Pulmonary artery endothelial cell (primary cell): ENCODE measurements at regions not wholly inside any gene's neighbourhood (a gene's known extent, or its start where the extent isn't known, plus 50 kb on each side); places are given as distances from the start of the nearest gene placed in this dataset.
"Not testable (repeated sequence)": the region's sequence is repeated elsewhere in the genome, so short reads cannot be mapped to it uniquely, and the experiment has no call there.

Experiments
- DNase-seq: peaks from one replicate; pipeline ENCODE4 v3.0.0-alpha.2; 2011; ENCODE audit warnings: low read depth, low spot score

DNA sequence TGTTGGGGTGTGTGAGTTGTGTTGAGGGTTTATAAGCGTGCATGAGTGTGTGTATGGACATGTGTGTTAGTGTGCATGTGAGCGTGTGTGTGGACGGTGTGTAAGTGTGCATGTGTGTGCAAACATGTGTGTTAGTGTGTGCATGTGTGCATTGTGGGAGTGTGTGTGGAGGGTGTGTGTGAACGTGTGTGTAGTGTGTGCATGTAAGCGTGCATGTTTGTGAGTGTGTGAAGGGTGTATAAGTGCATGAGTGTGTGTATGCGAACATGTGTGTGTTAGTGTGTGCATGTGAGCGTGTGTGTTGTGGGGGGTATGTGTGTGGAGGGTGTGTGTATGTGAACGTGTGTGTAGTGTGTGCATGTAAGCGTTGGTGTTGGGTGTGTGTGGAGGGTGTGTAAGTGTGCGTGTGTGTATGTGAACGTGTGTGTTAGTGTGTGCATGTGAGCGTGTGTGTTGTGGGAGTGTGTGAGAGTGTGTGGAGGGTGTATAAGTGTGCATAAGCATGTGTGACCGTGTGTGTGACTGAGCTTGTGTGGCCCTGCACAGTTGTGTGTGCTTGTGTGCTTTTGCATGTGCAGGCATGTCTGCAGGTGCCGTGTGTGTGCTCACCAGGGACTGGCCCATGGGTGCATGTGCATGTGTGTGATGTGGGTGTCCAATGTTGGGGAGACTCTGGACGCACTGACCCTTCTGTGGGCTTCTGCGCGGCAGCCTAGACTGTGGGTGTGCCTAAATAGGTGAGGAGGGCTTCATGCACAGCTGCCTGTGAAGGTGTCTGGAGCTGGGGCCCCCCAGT lies 866.2 kb downstream of the TBC1D22A start:
- DNase-seq, result no peak

DNA sequence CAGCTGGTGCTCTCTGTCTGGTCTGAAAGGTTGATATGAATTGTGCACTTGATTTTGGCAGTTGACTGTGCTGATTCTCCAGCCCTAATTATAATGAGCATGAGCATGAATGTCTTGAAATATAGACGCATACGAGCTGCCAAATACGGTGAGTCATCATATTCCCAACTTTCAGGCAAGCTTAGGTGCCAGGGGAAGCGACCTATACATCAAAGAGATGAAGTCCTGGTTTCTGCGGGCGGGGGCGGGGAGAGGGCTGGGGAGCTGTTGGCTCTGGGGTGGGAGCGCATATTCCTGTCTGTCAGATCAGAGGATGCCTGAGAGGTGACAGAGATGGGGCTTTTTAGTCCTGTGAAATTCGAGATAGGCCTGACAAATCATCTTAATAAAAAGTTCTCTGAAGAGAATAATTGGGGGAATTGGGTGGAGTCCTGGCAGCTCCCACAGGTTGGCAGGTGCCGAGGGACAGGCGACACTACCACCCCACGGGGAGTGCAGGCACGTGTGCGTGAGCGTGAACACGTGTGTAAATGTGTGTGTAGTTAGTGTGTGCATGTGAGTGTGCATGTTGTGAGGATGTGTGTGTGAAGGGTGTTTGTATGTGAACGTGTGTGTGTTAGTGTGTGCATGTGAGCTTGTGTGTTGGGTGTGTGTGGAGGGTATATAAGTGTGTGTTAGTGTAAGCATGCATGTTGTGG lies 865.3 kb downstream of the TBC1D22A start:
- DNase-seq, result no peak

DNA sequence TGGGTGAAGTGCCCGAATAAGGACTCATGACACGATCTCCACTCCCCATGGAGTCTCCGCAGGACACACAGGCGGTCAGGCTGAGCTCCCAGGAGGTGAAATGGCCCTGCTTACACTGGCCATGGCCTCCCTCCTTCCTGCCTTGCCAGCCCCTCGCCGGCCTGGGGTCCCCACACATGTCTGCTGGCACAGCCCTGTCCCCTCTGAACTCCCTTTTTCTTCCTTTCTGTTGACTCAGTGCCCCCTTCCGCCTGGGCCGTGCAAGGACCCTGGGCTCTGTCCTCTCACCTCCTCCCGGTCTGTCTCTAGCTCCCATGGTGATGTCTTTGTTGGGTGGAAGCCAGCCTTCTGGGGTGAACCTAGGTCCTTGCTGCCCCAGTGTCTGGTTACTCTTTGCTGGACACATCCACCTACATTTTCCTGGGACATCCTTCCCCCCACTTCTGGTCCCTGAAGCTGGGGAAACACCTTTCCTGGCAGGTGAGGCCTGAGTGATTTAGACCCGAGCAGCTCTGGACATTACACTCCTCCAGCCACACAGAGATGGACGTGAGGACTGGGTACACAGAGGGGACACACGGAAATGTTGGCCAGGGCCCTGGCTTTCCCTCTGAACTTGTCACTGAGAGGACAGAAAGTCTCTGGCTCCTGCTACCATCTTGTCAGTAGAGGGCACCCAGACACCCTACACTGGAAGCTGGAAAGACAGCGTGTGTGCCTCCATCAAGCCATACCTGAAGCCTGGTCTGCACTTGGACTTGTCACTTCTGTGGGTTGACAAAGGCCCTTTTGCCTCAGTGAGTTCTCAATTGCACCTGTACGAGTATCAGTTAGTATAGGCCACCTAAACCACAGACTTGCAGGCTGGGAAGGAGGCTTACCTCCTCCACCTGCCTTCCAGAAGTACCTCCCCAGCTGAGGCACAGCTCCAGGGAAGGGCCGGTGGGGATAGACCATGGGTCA lies 864.3 kb downstream of the TBC1D22A start:
- DNase-seq, result no peak

DNA sequence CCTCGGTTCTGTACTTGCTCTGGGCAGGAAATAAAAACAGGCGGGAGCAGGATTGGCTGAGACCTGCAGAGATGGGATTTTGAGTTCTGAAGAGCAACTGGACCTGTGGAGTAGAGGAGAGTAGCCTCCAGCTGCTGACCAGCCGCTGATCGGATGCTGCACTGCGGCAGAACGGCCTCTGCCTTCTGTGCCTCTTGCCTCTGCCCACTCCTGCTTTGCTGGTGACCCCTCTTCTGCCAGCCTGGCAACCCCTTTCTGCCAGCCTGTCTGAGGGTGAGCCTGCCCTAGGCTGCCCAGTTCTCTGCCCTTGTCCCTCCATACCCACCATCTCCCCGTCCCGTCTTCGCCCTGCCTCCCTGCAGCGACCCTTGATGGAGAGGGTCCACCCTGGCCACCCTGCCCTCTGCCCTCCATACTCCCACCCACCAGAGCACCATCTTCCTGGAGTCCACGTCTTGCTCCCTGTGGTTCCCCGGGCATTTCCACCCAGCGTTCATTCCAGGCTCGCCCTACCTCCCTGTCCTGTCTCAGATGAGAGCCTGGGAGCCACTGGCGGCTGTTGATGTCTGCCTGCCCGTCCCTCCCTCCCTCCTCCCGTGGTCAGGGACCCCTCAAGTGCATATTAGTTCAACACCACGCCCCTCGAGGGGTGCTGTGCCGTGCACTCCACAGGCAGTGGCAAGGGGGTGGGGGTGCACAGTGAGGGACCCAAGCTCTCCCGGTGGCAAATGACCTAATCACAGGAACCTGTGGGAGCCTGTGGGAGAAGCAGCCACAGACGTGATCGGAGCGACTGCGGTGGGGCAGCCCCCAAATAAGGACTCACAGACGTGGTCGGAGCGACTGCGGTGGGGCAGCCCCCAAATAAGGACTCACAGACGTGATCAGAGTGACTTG lies 863.3 kb downstream of the TBC1D22A start:
- DNase-seq, result no peak

DNA sequence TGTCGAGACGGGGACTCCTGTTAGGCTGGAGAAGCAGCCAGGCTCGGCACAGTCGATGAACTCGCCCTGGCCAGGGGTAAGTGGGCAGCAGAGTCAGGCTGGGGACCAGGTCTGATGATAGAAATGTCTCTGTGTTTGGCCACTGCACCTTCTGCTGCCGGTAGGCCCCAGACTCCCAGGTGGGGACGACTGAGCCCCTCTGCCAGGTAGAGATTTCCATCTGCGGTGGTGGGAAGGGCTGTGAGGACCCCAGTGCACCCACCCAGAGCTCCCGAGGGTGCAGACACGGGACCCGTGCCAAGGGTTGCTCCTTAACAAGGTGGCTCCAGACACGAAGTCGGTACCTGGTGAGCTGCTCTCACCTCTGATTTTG lies 862.5 kb downstream of the TBC1D22A start:
- DNase-seq, result no peak

DNA sequence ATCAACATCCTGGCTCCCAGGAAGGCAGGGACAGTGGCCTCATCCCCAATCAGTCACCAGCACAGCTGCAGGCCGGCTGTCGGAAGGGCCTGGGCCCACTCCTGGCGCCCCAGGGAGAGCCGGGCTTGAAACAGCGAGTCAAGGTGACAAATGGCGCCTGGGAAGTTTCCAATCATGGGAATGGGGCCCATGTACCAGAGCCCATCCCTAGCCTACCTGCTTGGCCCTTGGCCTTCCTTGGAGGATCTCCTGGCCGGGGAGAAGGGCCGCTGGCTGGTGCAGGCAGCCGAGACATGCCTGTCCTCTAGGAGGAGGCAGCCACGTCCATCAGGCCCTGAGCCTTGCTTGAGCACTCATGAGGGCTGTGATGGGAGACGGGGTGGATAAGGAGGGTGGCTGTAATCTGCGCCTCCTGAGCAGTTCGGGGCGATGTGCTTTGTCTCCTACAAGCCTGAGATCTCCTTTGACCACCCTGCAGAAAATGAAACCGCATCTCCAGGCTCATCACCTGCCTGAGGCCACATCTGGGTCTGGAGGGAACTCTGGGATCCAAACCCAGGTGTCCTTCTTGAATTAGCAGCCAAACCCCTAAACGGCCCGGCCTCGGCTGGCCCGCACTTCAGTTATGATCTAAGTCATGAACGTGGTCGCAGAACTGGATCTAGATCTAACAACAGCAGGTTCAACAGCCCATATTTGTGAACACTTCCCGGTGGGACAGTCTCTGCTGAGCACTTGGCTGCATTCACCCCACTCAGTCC lies 862.0 kb downstream of the TBC1D22A start:
- DNase-seq, result no peak

DNA sequence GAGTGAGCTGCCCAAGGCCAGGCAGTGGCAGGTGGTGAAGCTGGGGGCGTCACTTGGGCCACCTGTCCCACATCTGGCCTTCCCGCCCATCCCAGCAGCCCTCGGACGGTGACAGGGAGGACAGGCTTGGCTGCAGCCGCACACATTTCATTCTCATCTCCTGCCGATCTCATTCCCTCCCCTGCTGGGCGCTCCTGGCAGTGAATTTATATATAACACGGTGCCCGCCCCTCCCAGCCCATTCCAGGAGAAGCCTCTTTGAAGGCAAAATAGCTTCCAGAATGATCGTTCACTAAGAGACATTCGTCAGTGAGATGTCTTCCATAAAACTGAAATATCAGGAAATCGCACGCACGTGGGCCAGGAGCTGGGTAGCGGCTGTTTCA lies 861.3 kb downstream of the TBC1D22A start:
- no peak for DNase-seq

DNA sequence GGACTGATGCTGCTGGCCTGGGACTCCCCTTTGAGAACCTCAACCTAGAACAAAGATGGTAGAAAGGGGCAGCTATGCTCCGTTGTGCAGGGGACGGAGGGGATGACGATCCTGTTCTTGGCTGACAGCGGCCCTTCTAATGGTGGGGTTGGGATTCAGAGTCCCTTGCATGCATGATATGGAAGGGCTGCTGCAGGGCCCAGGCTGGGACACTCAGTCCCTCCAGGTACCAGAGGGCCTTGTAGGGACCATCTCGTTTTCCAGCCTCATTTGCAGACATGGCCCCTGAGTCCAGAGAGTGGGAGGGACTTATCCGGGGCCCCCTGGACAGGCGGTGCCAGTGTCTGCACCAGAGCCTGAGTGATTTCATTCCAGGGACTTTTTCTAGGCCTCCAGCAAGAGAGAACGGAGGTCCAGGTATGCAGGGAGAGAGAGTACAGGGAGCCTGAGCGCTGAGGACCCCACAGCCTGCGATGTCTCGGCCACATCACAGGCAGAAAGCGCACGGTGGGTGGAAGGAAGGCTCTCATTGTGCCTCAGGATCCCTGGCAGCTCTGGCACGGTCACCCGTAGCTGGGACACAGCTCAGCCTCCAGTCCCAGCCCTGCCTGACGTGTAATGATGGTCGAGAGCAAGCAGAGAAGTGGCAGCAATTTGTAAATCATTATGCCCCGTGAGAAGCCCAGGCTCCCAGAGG lies 860.8 kb downstream of the TBC1D22A start:
- no peak for DNase-seq

DNA sequence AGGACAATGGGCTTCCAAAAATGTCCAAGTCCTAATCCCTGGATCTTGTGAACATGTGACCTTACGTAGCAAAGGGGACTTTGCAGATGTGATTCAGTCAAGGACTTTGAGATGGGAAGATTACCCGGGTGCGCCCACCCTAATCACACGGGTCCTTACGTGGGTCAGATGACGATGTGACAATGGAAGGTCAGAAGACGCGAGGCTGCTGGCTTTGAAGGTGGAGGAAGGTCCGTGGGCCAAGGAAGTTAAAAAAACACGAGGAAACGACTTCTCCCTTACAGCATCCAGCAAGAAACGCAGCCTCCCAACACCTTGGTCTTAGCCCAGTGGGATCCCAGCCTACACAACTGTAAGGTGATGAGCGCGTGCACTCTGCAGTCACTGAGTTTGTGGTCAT lies 860.1 kb downstream of the TBC1D22A start:
- no peak for DNase-seq

DNA sequence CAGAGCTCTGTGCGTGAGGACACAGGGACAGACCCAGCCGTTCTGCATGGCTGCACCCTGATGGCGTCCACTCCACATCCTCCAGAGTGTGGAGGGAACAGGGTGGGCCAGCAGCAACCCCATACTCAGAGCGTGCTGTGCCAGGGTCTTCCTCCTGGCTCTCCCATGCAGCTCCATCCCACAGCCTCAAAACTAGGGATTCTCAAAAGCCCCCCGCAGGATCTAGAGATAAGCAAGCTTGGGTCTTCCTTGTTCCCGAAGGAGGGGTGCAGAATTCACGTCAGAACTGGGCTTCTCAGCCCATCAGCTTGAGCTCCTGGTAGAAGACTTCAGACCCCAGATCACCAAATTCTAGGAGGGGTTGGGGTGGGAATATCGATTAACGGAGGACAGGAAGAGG lies 858.8 kb downstream of the TBC1D22A start:
- no peak for DNase-seq

DNA sequence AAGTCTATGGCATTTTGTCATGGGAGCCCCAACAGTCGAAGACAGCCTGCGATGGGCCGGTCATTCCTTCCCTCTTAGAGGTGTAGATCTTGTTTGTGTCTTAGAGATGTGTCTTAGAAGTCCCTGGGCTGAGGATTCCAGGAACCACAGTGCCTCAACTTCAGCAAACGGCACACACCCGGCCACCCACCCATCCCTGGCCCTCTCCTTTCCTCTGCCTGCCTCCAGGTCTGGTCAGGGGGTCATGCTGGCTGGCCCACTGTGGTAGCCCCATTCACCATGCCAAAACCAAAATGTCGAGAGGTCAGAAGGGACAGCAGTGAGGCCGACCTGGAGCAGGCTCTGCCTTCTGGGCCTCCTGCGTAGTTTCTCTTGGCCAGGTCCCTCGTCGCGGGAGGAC lies 857.9 kb downstream of the TBC1D22A start:
- DNase-seq, result no peak

DNA sequence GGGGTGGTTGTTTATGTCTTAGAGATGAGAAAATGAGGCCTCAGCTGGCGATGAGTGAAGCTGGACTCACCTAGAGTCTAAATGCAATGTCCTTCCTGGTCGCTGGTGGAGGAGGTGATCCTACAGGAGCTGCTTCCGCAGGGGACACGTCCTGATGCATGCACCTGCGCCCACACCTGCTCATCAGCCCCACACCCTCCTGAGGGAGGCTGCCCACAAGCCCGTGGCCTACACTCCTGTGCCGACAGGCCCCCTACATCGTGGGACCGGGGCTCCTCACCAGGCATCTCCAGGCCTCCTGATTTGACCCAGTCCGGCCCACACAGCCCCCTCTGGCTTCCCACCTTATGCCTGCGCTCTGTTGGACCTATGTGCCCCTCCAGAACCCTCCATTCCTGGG lies 857.2 kb downstream of the TBC1D22A start:
- no peak for DNase-seq

DNA sequence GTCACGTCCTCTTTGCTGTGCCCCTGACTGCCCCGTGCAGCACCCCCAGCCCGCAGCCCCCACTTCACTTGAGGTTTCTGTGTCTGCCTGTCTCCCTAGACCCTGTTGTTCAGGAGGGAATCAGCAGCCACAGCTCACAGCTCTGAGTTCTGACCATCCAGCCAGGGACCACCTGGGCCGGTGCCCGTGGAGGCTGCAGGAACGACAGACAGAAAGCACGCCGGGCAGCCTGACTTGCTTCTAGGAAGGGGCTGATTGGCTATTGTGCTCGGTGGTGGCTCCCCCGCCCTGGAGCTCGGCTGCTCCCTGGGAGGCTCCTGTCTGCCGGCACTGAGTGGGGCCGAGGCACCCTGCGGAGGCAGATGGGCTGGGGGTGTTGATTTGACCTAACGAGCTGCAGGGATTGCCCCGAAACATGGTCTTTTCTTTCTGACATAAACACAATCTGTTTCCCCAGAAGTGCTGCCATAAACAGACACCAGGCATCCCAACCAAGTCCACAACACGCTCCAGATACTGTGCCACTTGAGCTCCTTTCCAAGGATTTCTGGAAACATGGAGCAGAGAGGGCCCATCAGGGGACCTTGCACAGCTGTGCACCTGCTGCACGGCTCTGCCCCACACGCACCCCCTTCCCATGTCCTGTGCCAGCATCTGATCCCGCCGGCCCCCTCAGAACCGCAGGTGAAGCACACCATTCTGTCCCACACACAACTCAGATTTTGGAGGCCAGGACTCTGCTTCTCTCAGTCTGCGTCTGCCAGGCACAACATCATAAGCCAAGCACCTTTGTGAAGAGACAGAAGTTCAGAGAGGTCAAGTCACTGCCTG lies 855.9 kb downstream of the TBC1D22A start:
- DNase-seq, result no peak

DNA sequence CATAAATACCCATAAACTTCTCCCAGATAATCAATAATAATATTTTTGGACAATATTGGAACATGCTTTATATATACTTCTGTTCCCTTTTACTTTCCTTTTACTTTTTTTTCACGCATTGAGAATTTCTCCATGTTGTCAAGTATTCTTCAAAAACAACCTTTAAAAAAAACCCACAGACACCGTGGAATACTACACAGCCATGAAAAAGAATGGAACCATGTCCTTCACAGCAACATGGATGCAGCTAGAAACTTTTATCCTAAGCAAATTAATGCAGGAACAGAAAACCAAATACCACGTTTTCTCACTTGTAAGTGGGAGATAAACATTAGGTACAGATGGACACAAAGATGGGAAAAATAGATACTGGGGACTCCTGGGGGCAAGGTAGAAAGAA lies 854.7 kb downstream of the TBC1D22A start:
- DNase-seq, result no peak

DNA sequence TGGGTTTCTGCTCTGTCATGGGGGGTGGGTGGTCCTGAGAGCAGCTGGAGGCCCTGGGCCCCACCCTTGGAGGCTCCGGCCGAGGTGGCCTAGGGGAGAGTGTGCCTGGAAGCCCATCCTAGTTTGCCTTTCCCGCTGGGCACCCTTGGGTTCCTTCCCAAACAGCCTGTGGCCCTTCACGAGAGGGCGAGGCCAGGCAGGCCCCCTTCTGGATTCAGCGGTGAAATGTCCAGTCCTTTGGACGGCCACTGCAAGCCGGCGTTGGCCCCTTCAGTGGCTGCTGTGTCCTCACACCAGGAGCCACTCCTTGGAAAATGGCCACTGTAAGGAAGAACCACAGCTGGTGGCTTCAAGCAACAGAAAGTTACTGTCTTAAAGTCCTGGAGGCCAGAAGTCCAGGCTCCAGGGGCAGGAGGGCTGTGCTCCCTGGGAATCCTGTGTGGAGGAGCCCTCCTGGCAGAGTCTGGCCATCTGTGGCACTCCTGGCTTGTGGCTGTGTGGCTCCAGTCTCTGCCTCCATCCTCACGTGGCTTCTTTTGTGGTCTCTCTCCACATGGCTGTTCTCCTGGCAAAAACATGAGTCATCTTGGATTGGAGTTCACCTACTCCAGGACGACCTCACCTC lies 854.1 kb downstream of the TBC1D22A start:
- DNase-seq, result no peak

DNA sequence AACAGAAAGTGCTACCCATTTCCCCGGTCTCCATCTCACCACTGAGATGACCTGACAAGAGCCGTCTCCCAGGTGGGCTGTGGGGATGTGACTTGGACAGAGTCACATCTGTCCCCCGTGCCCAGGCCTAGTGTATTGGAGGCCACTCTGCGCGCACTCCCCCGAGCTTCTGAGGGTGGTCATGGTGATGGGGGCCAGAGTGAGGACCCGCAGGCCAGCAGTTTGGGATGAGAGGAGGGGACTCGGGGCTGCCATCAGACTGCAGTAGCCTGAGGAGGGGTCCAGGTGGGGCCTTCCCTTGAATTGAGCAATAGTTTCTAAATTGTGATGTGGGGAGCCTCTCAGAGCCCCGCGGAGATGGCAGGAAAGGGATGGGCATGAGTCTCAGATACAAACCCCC lies 852.6 kb downstream of the TBC1D22A start:
- no peak for DNase-seq

DNA sequence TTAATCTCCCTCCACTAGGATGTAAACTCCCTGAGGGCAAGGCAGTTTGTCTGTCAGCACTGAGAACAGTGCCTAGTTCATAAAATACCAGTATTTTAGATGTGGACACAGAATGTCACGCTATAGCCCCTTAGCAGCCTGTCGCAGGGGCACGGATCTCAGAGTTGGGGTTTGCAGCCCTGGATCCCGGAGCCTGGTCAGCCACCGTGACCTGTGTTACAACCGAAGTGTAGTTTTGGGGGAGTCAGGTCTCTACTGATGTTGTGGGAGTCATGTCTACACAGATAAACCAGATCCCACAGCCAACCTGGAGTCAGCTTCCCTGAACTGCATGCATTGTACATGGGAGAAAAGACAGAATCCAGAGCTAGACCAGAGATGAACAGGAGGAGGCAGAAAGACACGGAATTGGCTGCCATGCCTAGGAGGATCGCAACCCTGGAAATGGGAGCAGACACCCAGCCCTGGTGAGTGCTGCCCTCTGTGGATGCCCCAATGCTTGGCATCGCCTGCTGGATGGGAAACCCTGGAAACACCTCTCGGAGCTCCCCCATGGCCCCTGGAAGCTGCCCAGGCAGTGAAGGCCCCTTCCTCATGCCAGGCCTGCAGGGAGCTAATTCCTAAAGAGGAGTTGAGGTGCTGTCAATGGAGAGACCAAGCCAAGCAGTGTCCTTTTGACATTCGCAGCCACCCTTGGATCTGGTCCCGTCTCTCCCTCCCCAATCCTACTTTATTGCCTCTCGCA lies 851.3 kb downstream of the TBC1D22A start:
- DNase-seq, result no peak

DNA sequence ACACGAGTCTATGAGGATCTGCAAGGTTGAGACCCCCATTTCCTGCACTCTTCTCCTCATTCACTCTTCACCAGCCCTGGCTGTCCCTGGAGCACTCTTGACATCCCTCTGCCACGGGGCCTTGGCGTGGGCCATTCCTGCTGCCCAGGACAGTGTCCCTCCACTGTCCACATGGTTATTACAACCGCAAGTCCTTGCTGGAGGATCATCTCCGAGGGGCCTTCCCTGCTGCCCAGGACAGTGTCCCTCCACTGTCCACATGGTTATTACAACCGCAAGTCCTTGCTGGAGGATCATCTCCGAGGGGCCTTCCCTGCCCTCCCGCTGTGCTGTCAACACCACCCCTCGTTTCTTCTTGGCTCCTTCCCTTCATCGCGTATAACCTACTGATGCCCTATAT lies 850.7 kb downstream of the TBC1D22A start:
- not testable (repeated sequence) for DNase-seq
